Left ventricle myocardium inferior (tissue), 1 donor: ENCODE measurements at regions not wholly inside any gene's neighbourhood (a gene's known extent, or its start where the extent isn't known, plus 50 kb on each side); places are given as distances from the start of the nearest gene placed in this dataset.

Experiments used
- DNase-seq: peaks from one replicate; pipeline ENCODE4 v3.0.0-alpha.2; 2020
- H3K27ac ChIP-seq: fragments of 200-600 bp; replicated peaks from 2 replicates; pipeline ENCODE4 v1.8.0; 2021
- H3K27me3 ChIP-seq: fragments of 200-600 bp; 2 replicates; pipeline ENCODE4 v1.8.0; 2021; ENCODE audit warnings: low read depth
- H3K36me3 ChIP-seq: fragments of 200-600 bp; 2 replicates; pipeline ENCODE4 v1.8.0; 2021
- H3K4me1 ChIP-seq: fragments of 200-600 bp; 2 replicates; pipeline ENCODE4 v1.8.0; 2021
- H3K4me3 ChIP-seq: fragments of 200-600 bp; 2 replicates; pipeline ENCODE4 v1.8.0; 2021; ENCODE audit warnings: mild to moderate bottlenecking, moderate library complexity
- H3K9me3 ChIP-seq: fragments of 200-600 bp; replicated peaks from 2 replicates; pipeline ENCODE4 v1.8.0; 2021
- CTCF ChIP-seq: fragments of 200-600 bp; IDR thresholded peaks from 2 replicates; pipeline ENCODE4 v1.8.0; 2021; ENCODE audit warnings: antibody characterized with exemption, mild to moderate bottlenecking, borderline replicate concordance
- intact Hi-C: fragments of 100-400 bp; cut with micrococcal nuclease; formaldehyde crosslinking; loops from one replicate; pipeline ENCODE4 v1.11.0; 2022
- donor health status: DM: no; HTN: yes; CAD: no; lungs with severe emphysema.

- no peak overlapping the region for H3K4me3 ChIP-seq
- intact Hi-C loops: no loop called here
Observed at GRCh38 chr4:98804403-98804802, 124.5 kb downstream of the EIF4E start.

GRCh38 chr4:98803251-98803650 is 125.7 kb downstream of the EIF4E start:
- TF ChIP-seq CTCF: no peak
- H3K9me3 ChIP-seq: no peaks in the 10 kb centered on the region
- H3K4me1 ChIP-seq: peaks cover 5% of the 10 kb centered on the region
- intact Hi-C loops: no loop called here
- H3K27ac ChIP-seq: no peak overlapping the region
- no peak for DNase-seq
- no peaks in the 10 kb centered on the region for H3K27me3 ChIP-seq
- H3K4me3 ChIP-seq: no peak overlapping the region
- no peaks in the 10 kb centered on the region for H3K36me3 ChIP-seq

More at GRCh38 chr4:98804403-98804802, 124.5 kb downstream of the EIF4E start:
- Histone ChIP-seq H3K9me3 (no peaks in the 10 kb centered on the region), H3K4me1 (peaks cover 5% of the 10 kb centered on the region), H3K27me3 (no peaks in the 10 kb centered on the region), H3K36me3 (no peaks in the 10 kb centered on the region), H3K27ac (no peak overlapping the region)
- DNase-seq: no peak
- no peak for TF ChIP-seq CTCF

- no peaks in the 10 kb centered on the region for H3K36me3 ChIP-seq
- intact Hi-C loops: no loop called here
- no peak for DNase-seq
- H3K27ac ChIP-seq: no peak overlapping the region
- peaks cover 5% of the 10 kb centered on the region for H3K4me1 ChIP-seq
- no peak for TF ChIP-seq CTCF
- H3K9me3 ChIP-seq: no peaks in the 10 kb centered on the region
- no peaks in the 10 kb centered on the region for H3K27me3 ChIP-seq
- no peak overlapping the region for H3K4me3 ChIP-seq
Observed at GRCh38 chr4:98802770-98803198, 126.1 kb downstream of the EIF4E start.

GRCh38 chr4:98801259-98801725 is 127.6 kb downstream of the EIF4E start:
- no peaks in the 10 kb centered on the region for H3K36me3 ChIP-seq
- H3K9me3 ChIP-seq: no peaks in the 10 kb centered on the region
- no peak for TF ChIP-seq CTCF
- DNase-seq: no peak
- no peak overlapping the region for H3K27ac ChIP-seq
- intact Hi-C loops: no loop called here
- no peak overlapping the region for H3K4me3 ChIP-seq
- H3K4me1 ChIP-seq: peaks cover 5% of the 10 kb centered on the region
- no peaks in the 10 kb centered on the region for H3K27me3 ChIP-seq

GRCh38 chr4:98796991-98797390 is 131.9 kb downstream of the EIF4E start:
- Histone ChIP-seq H3K27ac (no peak overlapping the region), H3K4me1 (no peaks in the 10 kb centered on the region), H3K9me3 (no peaks in the 10 kb centered on the region), H3K27me3 (no peaks in the 10 kb centered on the region), H3K36me3 (no peaks in the 10 kb centered on the region), H3K4me3 (no peak overlapping the region)
- no peak for TF ChIP-seq CTCF
- DNase-seq: no peak
- intact Hi-C loops: no loop called here
